Fibroblast of skin of right biceps (primary cell): ENCODE measurements at regions not wholly inside any gene's neighbourhood (a gene's known extent, or its start where the extent isn't known, plus 50 kb on each side); places are given as distances from the start of the nearest gene placed in this dataset.
A peak's percentile ranks its signal among the peaks of the same experiment; 100 is the strongest.
"Not testable (repeated sequence)": the region's sequence is repeated elsewhere in the genome, so short reads cannot be mapped to it uniquely, and the experiment has no call there.

Experiments
- DNase-seq: peaks from one replicate; pipeline ENCODE4 v3.0.0-alpha.2; 2013

DNA sequence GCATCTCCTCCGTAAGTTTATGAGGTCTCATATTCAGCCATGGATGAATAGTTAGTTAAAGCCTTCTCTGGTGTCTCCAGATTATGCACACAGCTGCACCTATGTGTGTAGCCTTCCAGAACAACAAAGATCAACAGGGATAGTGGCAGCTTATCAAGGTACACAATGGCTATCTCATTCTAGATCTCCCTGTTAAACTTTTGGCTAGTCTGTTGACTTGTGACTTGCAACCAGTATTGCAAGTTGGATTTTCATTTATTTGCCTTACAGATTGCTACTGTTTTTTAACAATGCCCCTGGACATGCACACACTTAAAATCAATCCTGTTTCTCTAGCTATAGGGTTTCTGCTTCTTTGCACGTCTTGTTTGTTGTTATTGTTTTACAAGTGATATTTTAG lies 363.2 kb downstream of the OMA1 start:
- DNase-seq = no peak

DNA sequence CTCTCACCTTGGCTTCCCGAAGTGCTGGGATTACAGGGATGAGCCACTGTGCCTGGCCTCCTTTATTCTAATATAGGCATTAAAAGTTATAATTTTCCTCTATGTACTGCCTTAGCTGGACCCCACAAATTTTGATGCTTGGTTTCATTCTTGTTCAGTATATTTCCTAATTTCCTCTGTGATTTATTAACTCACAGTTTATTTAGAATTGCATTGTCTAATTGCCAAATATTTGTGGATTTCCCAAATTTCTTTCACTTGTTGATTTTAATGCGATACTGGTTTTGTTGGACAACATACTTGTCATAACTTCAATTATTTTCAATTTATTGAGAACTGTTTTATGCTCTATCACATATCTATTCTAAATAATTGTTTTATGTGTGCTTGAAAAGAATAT lies 366.0 kb downstream of the OMA1 start:
- DNase-seq = no peak

DNA sequence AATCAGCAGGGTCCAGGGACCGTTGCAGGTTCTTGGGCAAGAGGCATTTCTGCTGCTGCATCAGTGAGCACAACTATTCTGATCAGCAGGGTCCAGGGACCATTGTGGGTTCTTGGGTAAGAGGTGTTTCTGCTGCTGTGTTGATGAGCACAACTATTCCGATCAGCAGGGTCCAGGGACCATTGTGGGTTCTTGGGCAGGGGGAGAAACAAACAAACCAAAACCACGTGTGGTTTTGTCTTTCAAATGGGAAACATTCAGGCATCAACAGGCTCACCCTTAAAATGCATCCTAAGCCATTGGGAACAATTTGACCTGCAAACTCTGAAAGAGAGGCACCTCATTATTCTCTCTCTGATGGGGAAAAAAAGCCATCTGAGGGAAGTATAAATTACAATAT lies 377.4 kb downstream of the OMA1 start:
- not testable (repeated sequence) for DNase-seq

DNA sequence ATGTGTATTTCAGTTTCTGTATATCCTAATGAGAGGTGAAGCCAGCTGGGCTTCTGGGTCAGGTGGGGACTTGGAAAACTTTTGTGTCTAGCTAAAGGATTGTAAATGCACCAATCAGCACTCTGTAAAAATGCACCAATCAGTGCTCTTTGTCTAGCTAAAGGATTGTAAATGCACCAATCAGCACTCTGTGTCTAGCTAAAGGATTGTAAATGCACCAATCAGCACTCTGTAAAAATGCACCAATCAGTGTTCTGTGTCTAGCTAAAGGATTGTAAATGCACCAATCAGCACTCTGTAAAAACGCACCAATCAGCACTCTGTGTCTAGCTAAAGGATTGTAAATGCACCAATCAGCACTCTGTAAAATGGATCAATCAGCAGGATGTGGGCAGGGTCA lies 379.4 kb downstream of the OMA1 start:
- DNase-seq = not testable (repeated sequence)

DNA sequence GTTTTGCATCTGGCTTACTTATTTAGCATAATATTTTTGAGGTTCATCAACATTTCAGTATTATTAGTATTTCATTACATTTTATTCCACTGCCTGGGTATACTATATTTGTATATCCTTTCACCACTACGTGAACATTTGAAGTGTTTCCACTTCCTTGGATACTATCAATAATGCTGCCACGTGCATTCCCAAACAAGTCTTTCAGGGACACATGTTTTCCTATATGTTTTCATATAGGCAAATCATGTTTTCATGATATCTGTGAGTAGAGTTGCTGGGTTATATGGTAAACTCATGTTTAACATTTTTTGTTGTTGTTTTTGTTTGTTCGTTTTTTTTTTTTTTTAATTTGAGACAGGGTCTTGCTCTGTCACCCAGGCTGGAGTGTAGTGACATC lies 380.1 kb downstream of the OMA1 start:
- no peak for DNase-seq

DNA sequence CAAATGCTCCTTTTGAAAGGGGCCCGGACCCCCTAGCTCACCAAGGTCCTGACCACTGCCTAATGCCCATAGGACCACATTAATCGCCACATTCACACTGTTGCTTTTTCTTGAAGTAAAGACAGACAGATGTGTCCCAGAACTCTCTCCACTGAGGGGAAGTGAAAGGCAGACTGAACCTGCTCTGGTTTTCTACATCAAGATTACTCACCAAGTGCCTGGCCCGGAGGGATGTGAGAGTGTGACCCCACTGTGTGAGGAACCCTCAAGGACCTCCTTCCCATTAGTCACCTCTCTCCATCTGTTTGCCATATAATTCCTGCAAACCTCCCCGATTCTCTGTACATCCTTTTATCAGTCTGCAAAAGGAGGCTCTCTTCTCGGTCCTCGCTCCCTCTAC lies 381.5 kb downstream of the OMA1 start:
- peak; percentile 4 for DNase-seq

DNA sequence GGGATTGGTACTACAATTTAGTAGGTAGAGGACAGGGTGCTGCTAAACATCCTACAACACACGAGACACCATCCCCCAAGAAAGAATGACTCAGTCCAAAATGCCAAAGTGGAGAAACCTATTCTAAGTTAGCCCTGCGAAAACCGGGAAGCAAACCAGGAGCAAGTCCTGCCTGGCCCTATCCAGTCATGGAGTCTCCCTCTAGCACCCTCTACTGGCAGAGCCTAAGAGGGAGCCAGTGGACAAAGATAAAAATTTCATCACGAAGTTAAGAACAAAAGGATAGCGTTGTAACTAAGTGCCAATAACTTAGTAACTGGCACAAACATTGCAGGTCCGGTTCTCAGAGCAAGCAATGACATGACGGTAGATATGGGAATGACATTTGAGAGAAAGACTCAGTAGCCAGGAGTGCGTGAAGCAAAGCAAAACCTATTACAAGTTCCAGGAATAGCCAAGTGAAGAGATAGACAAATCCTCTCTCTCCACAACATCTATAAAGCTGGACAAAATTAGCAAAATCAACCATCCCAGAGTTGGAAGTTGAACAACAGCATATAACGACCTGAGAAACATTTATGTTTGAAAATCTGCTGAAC lies 383.5 kb downstream of the OMA1 start:
- peak; percentile 75 for DNase-seq

DNA sequence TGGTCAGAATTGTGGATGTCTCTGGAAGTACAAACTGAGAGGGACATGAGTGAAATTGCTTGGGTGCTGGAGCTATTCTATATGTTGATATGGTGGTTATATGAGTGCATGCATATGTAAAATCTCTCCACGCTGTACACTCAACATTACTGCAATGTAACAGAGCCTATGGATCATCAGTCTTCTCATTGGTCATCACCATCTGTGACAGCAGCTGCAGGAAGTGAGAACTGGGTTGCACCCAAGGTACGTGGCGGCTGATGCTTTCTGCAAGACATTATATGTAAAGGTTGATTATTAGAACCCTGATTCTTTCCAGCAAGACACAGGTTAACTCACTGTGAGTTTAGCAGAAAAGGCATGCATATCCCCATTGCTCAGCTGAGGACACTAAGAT lies 387.1 kb downstream of the OMA1 start:
- no peak for DNase-seq

DNA sequence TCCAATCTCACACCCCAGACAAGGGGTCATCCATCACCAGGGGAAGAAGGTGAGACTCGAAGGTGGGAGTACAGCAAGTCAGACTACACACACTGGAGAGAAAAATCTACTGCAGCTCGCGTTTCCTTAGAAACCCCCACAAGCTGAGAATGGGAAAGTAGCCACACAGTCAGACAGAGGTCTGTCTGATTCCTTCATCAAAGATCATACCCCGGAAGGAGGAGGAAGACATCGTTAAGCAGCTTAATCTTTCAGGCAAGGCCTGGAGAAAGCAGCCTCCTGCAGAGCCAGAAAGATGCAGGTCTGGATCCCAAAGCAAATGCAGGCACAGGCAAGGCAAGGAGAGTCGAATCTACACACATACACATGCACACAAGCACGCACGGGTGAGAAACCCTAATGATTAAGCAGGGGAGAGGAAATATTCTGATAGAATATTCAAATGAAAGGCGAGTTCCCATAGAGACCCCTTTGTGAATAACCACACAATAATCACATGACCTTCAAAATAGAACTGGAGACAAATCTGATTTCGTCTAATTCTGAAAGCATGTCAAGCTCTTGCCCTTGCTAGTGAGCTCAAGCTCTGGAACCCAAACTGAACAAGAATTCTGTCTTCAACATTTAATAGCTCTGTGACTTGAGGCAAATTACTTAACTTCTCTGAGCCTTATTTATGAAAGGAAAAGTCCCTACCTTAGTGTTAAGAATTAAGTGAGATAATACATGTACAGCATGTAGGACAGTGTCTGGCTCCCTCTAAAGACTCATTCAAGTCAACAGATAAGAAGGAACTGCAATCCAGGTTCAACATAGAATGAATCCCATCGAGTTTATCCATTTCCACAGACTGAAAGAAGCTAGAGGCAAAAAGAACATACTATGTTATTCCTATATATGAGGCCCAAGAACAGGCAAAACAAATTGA lies 387.8 kb downstream of the OMA1 start:
- no peak for DNase-seq

DNA sequence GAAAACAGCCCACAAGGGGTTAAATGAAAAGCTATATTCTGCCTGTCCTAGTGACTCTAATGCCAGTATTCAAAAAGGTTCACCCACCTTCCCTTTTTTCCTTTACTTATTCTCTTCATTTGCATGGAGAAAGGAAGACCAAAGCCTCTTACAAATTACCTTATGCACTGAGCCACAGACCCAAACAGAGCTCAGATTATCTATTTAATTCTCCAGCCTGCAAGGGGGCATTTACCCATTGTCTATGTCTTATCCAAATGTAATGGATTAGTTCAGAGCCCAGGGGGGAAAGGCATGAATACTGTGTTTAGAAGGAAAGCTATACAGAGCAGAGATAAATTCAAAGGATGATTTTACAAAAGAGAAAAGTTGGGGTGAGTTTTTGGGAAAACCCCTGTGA lies 388.5 kb downstream of the OMA1 start:
- DNase-seq = no peak

DNA sequence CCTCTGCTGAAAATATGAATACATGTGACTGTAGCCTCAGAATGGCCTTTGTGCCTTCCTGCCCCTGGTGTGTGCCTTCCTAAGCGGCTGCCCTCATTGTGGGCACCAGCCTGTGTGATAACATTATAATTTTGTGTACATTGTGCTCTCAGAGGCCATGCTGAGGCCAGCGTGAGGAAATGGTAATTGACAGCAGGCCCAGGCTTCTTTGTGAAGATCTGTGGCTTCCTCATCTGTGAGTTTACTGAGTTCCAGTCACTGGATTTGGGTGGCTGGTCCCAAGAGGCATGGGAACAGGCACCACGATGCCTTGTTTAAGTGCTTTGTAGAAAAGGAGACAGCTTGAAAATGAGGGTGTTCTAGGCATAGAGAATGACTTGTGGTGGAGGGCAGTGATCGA lies 389.3 kb downstream of the OMA1 start:
- DNase-seq = no peak

DNA sequence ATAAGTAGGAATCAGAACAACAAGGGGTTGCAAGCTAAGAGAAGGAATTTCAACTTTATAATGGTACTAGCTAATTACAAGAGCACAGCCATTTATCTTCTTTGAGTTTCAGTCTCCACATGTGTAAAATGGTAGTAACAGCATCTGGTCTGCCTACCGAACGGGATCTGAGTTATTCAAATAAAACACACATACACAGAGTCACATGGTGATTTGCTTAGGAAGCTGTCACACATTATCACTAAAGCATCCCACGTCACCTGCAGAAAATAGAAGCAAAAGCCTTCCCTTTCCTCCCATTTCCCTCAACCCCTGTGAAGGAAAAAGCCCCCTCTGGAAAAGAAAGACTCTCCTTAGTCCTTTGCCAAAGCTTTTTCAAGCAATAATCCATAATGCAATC lies 389.7 kb downstream of the OMA1 start:
- no peak for DNase-seq

DNA sequence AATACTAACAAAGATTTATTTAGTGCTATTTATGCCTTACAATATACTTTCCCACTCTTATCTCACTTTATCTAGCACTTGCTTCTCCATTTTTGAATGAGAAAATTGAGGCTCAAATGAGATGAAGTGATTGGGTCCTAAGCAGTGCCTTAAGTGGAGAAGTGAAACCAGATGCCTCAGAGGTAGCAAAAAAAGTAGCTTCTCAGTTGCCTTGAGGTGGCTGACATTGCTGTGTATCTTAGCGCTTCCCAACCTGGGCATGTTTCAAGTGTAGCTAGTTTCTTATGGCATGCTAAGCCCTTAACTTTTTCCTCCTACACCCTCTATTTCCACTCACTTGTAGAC lies 390.4 kb downstream of the OMA1 start:
- no peak for DNase-seq

DNA sequence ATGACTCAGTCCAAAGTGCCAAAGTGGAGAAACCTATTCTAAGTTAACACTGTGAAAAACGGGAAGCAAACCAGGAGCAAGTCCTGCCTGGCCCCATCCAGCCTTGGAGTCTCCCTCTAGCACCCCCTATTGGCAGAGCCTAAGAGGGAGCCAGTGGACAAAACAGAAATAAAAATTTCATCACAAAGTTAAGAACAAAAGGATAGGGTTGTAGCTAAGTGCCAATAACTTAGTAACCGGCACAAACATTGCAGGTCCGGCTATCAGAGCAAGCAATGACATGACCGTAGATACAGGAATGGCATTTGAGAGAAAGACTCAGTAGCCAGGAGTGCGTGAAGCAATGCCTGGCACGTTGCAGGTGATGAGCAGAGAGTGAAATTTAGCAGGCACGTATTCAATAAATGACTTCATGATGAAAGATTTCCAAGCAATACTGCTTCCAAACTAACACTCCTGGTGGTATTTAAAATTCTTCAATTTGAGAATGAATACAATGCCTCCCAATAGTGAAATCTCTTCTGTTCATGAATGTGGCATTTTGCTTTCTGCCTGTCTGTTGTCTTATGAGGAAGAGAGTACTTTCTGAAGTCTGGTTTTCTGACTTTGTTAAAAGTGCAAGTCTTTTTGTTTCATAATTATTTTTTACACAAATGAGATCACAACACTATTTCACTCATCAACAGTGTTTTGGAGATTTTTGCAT lies 391.0 kb downstream of the OMA1 start:
- DNase-seq = peak; percentile 16

DNA sequence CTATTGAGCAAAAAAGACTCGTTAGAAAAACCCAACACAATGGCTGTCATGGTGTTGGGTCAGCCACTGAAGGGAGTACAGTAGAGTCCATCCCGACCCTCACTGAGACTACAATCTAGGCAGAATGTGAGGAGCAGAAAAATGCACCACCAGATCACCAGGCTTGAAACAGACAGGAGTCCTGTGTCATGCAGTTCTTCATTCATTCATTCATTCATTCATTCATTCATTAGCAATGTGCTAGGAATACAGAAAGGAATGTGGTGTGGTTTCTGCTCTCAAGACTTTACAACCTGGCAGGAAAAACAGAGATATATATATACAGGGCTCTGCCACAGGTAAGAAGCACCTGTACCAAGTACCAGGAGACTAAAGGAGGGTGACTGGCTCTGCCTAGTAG lies 392.3 kb downstream of the OMA1 start:
- no peak for DNase-seq

DNA sequence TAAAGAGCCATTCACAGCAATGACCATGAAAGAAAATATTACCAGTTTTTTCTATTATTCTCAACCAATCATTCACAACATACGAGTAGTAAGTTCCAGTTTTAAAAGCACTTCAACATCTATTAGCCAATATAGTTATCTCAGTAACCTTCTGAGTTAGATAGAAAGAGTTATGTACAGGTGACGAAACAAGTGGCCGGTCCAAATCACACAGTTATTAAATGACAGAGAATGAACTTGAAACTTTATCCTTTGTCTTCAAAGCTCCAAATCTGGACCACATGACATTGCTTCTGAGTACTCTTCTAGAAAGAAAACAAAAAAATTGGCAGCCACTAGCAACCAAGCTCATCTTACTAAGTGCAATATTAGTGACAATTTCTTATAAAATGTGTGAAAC lies 393.8 kb downstream of the OMA1 start:
- DNase-seq = no peak

DNA sequence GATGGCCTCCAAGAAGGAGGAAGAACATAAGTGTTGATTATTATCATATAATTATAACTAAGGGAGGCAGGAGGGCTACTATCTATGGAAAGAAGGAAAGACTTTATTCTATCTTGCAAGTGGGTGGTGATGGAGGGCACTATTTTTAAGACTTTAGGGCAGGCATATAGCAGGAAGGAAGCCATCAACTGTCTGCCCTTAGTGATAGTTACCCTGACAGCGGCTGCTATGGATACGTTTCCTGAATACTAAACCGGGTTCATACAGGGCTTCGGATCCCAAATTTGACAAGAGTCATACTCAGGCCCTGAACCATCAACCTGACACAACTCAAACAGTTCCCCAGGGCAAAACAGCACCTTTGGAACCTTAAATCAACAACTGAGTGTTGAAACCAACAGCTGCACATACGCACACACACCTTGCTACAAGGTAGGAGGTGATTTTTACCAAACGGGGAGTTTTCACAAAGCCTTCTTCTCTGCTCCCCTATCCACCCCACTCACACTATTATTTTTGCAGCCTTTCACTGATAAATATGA lies 397.2 kb downstream of the OMA1 start:
- DNase-seq = no peak

DNA sequence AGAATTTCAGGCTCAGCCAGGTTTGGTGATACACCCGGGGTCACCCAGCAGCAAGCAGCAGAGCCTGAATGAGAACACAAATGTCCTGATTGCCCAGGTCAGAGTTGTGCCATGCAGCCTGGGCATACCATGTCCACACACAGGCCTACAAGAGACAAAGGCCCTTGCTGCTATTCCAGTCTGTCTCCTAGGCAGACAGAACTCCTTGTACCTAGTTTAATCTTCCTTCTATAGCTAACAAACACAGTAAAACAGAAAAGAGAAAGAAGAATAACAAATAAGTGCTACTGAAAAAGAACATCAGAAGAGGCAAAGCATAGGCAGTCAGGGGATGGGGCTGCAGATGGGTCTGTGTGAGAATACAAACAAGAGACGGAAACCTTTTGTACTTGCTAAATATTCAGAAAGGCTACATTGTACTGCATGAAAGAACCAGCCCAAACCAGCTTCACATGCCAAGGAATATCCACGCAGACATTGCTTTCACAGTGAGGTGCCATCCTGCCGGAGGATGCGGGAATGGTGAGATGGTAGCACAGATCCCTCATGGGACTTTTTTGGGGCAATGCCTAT lies 401.7 kb downstream of the OMA1 start:
- no peak for DNase-seq

DNA sequence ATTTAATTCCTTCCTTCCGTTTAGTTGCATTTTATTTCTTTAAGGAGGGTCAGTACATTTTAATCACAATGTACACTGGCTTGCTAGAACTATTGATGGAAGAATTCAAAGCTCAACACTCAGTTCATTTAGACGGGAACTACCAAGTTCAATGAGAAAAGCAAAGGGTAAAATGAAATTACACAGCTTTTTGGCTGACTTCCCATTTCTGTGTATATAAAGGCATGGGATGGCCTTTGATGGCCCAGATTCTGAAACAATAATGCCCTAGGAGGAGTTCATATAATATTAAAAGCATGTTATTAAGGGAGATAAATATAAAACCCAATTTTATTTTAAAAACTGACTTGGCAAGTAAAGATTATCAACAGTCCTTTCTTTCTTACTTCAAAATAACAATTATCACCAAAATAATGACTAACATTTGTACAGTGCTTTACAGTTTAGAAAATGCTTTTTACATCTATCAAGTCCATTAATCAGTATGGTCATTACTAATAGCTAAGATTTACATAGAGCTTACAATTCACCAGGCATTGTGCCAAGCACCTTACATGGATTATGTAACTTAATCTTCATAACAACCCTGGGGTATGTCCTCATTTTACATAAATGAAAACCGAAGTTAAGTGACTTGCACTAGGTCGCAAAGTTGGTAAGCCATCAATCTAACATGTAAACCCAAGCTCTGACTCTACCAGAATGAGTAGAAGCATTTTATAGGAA lies 402.4 kb downstream of the OMA1 start:
- no peak for DNase-seq

DNA sequence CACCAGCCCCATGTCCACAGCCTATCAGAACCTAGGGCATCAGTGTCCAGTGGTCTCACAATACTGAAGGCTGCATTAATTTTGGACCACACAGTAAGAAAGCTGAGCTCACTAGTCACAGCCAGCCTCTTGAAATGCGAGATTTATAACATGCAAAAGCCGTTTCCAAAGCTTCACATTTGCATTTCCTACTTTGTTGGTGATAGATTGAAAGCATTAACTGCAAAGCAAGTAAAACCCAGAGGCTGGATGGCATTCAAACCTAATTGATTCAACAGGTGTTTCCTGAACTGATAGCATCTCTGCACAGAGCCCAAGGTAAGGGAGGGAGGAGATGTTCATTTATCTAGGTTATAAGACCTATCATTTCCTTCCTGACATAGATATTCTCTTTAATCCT lies 410.1 kb downstream of the OMA1 start:
- no peak for DNase-seq

DNA sequence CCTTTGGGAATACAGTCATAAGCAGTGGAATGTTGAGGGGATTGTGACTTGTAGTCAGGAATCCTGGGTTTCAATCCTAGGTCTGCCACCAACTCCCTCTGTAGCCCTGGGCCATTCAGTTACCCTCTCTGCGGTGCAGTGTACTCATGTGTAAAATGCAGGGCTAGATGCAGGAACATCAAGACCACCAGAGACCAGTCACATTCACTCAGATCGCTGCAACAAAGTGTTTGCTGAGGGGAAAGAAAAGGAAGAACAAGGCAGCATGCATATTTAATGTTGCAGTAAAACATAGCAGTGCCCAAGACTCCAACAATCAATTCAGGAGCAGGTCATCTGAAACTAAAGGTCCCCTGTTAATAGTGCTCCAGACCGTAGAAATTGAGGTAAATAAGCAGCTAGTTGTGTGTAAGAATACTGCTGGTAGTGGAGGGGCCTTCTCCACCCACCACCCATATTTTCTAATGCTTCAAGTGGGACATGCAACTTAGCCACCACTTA lies 410.7 kb downstream of the OMA1 start:
- no peak for DNase-seq

DNA sequence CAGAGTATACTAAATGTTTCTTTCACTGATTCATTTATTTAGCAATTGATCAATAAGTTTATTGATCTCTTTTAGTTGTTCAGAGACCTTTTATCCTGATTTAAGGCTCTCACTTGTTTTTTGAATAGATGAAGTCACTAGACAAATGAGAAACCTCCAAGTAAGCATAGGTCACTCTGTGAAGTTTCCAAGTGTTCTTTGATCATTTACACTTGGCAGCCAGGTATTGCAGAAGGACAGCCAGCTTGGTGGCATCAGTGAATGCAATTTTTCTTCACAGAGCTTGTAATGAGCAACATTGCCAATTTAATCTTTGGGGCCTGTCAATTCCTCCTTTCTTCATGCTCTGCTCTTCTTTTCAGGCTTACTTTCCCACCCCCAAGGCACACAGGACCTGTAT lies 413.0 kb downstream of the OMA1 start:
- DNase-seq = no peak

DNA sequence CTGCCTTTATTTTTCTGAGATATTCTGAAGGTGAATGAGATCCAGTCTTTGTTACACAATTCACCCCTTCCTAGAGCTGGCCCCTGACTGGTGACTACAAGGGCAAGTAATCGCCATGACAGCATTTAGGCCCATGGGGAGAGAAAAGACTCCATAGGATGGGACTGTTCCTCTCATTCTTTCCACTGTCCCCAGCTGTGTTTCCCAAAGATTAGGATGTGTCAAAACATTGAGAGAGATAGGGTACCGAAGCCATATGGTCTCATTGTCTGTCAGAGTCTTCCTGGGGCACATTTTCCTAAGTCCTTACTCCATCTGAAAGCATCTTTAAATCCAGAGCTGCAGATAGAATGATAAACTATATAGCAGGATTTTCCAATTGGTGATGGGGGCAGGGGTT lies 423.5 kb downstream of the OMA1 start:
- no peak for DNase-seq
